BJ (cell line): ENCODE measurements at regions not wholly inside any gene's neighbourhood (a gene's known extent, or its start where the extent isn't known, plus 50 kb on each side); places are given as distances from the start of the nearest gene placed in this dataset.
"Not testable (repeated sequence)": the region's sequence is repeated elsewhere in the genome, so short reads cannot be mapped to it uniquely, and the experiment has no call there.

Experiments
- CTCF ChIA-PET: fragments of 350-600 bp; formaldehyde crosslinking; extraction: SDS; loops from one replicate; lab custom pipeline; 2021; ENCODE audit warnings: antibody characterized with exemption, inconsistent platforms; lab: Yijun Ruan, JAX
- POLR2A ChIA-PET: fragments of 300-600 bp; sonication (Branson Sonifier 250); formaldehyde crosslinking; extraction: SDS; loops from one replicate; lab custom pipeline; 2021; ENCODE audit warnings: antibody characterized with exemption; lab: Charles Lee
- DNase-seq: peaks from one replicate; pipeline ENCODE4 v3.0.0-alpha.2; 2011; ENCODE audit warnings: low read depth
- H3K27me3 ChIP-seq: 2 replicates; pipeline ENCODE4 v1.6.0; 2011; ENCODE audit warnings: low read length; ENCODE audit not compliant: control insufficient read depth, insufficient read depth
- H3K36me3 ChIP-seq: 2 replicates; pipeline ENCODE4 v1.5.1; 2011; ENCODE audit warnings: low read length; ENCODE audit not compliant: control insufficient read depth, insufficient read depth
- H3K4me3 ChIP-seq: 2 replicates; pipeline ENCODE4 v1.5.1; 2011; ENCODE audit warnings: low read depth, mild to moderate bottlenecking, control low read depth, low read length
- CTCF ChIP-seq: IDR thresholded peaks from 2 replicates; pipeline ENCODE4 v1.5.1; 2011; ENCODE audit warnings: low read depth, mild to moderate bottlenecking, control low read depth, inconsistent platforms, low read length, moderate library complexity; ENCODE audit not compliant: insufficient read depth

GRCh38 chr2:234395891-234396420 lies 100.9 kb downstream of the ARL4C start:
- ChIA-PET POLR2A (no interaction called here), CTCF (no interaction called here)
- no peak for TF ChIP-seq CTCF
- Histone ChIP-seq H3K36me3 (no peaks in the 10 kb centered on the region), H3K27me3 (no peaks in the 10 kb centered on the region), H3K4me3 (no peak overlapping the region)
- no peak for DNase-seq

GRCh38 chr2:234394450-234394849 lies 102.4 kb downstream of the ARL4C start:
- POLR2A ChIA-PET, result no interaction called here
- CTCF ChIA-PET, result no interaction called here
- H3K36me3 ChIP-seq, result no peaks in the 10 kb centered on the region
- H3K4me3 ChIP-seq, result no peak overlapping the region
- DNase-seq, result no peak
- no peaks in the 10 kb centered on the region for H3K27me3 ChIP-seq
- no peak for TF ChIP-seq CTCF

- no peaks in the 10 kb centered on the region for H3K36me3 ChIP-seq
- TF ChIP-seq CTCF, result no peak
- DNase-seq, result no peak
- H3K27me3 ChIP-seq, result no peaks in the 10 kb centered on the region
- ChIA-PET POLR2A (no interaction called here), CTCF (no interaction called here)
- no peak overlapping the region for H3K4me3 ChIP-seq
Observed at GRCh38 chr2:234393354-234393753, 103.5 kb downstream of the ARL4C start.

GRCh38 chr2:234392041-234392615 lies 104.8 kb downstream of the ARL4C start:
- Histone ChIP-seq H3K4me3 (no peak overlapping the region), H3K36me3 (no peaks in the 10 kb centered on the region), H3K27me3 (peaks cover 1% of the 10 kb centered on the region; the same call in 1 of the 2 replicates)
- ChIA-PET POLR2A (no interaction called here), CTCF (interaction anchor here (0.6 to 1.7 kb wide), 2 partner anchors 23 to 37 kb away, joined by 3 read pairs; no protein-coding TSS in a partner anchor)
- no peak for TF ChIP-seq CTCF
- DNase-seq, result no peak

- H3K36me3 ChIP-seq, result no peaks in the 10 kb centered on the region
- POLR2A ChIA-PET, result no interaction called here
- H3K27me3 ChIP-seq, result peaks cover 1% of the 10 kb centered on the region; the same call in 1 of the 2 replicates
- CTCF ChIA-PET, result interaction anchor here (1.7 kb wide), 1 partner anchor 23 kb away, joined by 3 read pairs; no protein-coding TSS in a partner anchor
- H3K4me3 ChIP-seq, result no peak overlapping the region
- no peak for TF ChIP-seq CTCF
- no peak for DNase-seq
Observed at GRCh38 chr2:234391625-234392024, 105.3 kb downstream of the ARL4C start.

GRCh38 chr2:234389661-234390060 lies 107.2 kb downstream of the ARL4C start:
- CTCF ChIA-PET, H3K27me3 ChIP-seq, POLR2A ChIA-PET, DNase-seq, H3K4me3 ChIP-seq, H3K36me3 ChIP-seq: not testable (repeated sequence)
